ENCODE measurements at regions not wholly inside any gene's neighbourhood (a gene's known extent, or its start where the extent isn't known, plus 50 kb on each side); places are given as distances from the start of the nearest gene placed in this dataset.

- TF ChIP-seq, protein P1, sequence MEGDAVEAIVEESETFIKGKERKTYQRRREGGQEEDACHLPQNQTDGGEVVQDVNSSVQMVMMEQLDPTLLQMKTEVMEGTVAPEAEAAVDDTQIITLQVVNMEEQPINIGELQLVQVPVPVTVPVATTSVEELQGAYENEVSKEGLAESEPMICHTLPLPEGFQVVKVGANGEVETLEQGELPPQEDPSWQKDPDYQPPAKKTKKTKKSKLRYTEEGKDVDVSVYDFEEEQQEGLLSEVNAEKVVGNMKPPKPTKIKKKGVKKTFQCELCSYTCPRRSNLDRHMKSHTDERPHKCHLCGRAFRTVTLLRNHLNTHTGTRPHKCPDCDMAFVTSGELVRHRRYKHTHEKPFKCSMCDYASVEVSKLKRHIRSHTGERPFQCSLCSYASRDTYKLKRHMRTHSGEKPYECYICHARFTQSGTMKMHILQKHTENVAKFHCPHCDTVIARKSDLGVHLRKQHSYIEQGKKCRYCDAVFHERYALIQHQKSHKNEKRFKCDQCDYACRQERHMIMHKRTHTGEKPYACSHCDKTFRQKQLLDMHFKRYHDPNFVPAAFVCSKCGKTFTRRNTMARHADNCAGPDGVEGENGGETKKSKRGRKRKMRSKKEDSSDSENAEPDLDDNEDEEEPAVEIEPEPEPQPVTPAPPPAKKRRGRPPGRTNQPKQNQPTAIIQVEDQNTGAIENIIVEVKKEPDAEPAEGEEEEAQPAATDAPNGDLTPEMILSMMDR (IDR thresholded peaks at IDR 0.05) = no peak
- TF ChIP-seq POLR2AphosphoS5 (IDR thresholded peaks at IDR 0.05) (no peak), EP300 (IDR thresholded peaks at IDR 0.05; ENCODE audit: low read depth) (no peak), POLR2A (IDR thresholded peaks at IDR 0.05) (no peak)
Measured at GRCh38 chr2:64899081-64899865, 89.9 kb upstream of the SLC1A4 start.

Data from transverse colon (tissue), 4 donors.